HUDEP-2 (cell line): ENCODE measurements at regions not wholly inside any gene's neighbourhood (a gene's known extent, or its start where the extent isn't known, plus 50 kb on each side); places are given as distances from the start of the nearest gene placed in this dataset.
"Not testable (repeated sequence)": the region's sequence is repeated elsewhere in the genome, so short reads cannot be mapped to it uniquely, and the experiment has no call there.

ENCODE experiments used
- DNase-seq, 76 experiments: peaks; one replicate each; lab custom pipeline; 2025; ENCODE audit not compliant: unreplicated experiment in 76 of 76; lab: John Stamatoyannopoulos, UW

- no peak for DNase-seq
Measured at GRCh38 chr18:49697049-49697448, 116.3 kb downstream of the ACAA2 start.

DNA sequence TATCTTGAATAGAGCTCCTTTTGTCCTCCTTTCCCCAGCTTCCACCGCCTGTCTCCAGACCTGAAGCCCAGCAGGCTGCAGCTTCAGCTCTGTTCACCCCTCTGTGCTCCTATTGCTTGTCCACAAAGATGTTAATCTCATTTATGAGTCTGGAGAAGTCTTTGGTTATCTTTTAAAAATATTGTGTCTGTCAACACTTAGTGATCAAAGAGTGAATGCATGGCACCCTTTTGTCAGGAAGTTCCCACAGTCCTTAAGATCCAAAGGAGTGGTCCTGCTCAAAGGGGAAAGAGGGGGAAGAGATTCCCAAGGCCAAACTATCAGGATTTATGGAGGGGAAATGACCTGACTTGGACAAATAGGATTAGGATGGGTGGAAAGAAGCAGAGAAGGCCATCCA lies 118.9 kb downstream of the ACAA2 start:
- DNase-seq, result no peak

GRCh38 chr18:49693717-49694005 lies 119.7 kb downstream of the ACAA2 start:
- no peak for DNase-seq

- no peak for DNase-seq
Measured at GRCh38 chr18:49692906-49693716, 120.2 kb downstream of the ACAA2 start.

GRCh38 chr18:49691177-49691608 lies 122.1 kb downstream of the ACAA2 start:
- DNase-seq, result no peak

DNA sequence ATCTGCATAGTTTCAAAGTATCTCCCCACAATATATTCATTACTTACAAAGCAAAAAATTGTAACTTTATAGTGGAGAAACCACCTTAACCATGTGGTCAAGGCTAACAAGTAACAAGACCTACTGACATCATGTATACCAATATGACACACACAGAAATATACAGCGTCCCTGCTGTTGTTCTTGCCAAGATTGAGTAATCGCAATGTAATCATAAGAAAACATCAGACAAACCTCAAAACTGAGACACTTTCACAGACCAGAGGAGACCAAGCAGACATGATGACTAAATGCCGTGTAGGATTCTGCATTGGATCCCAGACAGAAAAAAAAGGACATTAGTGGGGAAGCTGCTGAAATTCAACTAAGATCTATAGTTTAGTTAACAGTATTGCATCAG lies 123.0 kb downstream of the ACAA2 start:
- no peak for DNase-seq

DNA sequence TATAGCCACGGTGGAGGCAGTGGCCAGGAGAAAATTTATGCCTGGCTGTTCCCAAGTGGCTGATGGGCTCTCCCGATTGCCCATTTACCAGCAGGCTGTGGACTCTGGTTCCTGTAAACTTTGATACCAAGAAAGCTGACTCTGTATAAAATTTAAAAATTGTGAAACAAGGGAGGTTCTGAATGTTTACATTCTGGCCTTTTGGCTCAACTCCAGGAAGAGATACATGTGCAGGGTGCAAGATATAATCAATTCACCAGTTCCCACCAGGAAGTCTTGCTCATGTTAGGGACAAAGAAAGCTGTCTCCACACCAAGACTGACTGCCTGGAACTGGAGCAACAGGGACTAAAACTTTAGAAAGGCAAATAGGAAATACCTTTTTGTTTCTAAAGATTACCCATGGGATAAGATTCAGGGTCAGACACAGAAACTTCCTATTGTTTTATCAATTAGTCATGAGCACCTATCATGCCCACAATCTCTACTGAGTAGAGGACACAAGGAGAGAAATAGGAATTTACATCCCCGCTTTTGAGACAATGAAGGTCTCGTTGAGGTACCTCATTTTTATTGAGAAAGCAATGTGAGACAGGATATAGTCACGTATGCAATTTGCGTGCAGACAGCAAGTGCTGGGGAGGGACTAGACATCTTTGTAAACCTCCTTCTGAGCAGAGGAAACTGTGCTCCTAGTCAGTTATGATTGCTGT lies 123.5 kb downstream of the LIPG start:
- DNase-seq, result no peak

DNA sequence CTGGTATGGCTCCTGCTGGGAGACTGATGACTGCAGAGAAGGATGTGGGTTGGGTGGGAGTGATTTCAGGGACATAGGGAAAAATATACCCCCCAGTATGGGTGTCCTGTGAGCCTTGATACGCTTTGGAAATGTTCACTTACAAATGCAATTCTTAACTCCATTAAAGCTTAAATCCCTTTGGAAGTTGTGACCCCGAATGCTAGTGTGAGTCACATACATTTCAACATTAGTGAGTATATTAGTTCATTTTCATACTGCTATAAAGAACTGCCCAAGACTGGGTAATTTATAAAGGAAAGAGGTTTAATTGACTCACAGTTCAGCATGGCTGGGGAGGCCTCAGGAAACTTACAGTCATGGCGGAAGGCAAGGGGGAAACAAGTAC lies 120.9 kb downstream of the LIPG start:
- not testable (repeated sequence) for DNase-seq

- DNase-seq, result no peak
Measured at GRCh38 chr18:49682173-49682802, 120.4 kb downstream of the LIPG start.

DNA sequence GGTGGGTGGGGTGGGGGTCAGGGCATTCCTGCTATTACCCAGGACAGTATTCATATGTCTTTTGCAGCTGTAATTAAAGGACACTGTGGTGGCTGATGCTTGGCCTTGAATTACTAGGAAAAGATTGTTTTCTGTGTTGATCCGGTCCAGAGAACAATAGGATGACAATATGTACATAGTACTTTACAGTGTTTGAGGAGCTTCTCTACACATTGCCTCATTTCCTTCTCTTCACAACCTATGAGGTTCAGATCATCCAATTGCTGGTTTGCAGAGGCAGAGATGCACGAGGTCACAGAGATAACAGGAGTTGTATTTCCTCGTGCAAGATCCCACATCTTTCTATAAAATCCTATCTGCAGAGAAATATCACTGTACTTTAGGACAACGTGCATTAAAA lies 119.5 kb downstream of the LIPG start:
- no peak for DNase-seq

DNA sequence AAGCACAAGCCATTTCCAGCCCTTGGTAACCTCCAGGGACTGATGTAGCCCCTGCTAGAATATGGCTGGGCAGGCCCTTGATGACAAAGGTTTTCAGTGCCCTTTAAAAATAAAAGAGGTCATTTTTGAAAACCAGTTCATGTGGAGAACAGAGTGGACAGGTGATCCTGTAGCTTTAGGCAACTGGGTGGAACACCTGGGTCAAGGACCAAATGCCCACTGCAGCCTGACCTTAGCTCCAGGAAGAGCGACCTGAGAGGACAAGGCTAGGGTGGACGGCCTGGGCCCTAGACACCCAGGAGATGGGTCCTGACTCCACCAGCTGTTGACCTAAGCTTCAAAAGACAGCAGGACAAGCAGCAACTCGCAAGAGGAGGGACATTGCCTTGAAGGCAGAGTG lies 116.6 kb downstream of the LIPG start:
- DNase-seq, result no peak

DNA sequence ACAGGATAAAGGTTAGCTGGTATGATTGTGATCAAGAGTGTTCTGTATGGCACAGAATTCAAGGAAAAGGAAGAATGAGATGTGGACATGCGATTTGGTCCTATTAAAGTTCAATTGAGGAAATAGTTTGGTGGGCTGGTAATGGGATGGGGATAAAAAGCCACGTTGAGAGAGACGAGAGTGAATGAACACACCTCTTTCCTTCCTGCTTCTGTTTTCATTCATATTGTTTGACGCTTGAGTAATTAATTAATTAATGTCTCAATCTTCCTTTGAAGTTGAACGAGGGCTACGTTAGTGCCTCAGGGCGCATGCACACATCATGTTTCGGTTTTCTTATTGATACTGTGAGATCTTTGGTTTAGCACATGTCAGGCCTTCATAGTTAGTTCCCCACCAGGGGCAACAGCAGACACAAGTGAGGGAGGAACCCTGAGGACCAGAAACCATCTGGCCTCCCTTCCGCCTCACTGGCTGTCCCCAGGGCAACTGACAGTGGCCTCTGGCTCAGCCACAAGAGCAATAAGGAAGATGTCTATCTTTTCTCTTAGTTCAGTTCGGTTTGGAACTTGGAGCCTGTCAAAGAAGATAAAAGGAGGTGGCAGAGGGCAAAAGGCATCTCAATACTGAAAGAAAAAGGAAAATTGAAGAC lies 116.0 kb downstream of the LIPG start:
- no peak for DNase-seq

DNA sequence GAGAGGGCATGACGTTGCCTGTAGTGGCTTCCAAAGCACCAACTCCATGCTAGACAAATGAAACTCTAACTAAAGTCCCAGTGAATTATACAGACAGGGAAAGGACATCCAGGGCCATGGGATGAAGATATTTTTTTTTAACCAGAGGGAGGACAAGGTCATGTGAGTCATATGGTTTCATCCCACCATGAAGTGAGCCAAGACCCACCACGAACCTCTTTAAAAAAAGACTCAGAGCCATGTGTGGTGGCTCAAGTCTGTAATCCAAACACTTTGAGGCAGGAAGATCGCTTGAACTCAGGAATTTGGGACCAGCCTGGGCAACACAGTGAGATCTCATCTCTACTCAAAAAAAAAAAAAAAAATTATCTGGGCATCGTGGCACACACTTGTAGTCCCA lies 115.2 kb downstream of the LIPG start:
- DNase-seq, result no peak

DNA sequence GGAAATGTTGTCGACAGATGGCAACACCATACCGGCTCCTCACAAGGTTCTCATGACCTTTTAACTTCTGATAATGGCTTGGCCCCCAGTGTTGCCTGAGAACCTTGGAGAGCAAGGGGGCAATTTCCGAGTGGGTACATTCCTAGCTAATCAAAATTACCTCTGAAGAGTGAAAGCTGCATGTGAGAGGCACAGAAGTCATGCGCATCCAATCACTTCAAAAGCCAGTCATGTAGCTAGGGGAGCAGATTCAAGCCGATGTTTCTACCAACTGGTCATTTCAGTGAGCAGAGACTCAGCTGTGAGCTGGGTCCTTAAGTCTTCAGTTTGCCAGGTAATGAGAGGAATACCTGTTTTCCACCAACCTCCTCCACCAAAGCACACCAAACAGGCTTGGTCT lies 111.4 kb downstream of the LIPG start:
- no peak for DNase-seq

DNA sequence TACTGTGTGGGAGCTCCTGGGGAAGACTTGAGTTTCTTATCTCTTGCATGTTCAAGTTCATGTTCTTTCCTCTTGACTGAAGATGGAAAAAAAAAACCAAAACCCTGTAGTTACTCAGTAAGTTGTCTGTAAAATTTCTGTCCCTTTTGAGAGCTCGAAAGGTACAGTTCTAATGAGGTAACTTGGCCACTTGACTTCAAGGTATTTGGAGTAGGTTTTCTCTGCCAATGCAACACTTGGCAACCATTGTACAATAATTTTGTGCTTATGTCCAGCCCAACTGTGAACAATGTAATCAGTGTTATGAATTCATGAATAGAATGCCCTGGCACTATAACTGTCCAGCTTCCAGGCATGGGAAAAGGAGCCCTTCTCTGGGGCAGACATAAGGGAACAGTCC lies 111.0 kb downstream of the LIPG start:
- DNase-seq, result no peak

DNA sequence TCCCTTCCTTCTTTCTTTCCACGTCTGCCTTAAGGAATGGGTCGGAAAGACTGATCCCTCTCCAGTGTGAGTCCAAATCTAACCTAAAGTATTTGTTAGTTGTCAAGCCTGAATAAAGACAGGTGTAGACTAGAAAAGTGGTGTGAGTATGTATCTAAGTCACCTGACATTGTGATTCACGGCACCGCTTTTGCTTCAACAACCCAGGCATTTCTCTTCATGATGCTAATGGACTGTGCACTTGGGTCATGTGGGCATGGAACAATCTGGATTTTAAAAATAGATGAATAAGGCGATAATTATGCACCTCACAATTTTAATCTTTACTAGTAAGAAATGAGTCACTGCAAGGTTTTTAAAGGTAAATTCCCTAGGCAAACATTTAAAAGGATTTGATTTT lies 107.5 kb downstream of the LIPG start:
- DNase-seq, result no peak

DNA sequence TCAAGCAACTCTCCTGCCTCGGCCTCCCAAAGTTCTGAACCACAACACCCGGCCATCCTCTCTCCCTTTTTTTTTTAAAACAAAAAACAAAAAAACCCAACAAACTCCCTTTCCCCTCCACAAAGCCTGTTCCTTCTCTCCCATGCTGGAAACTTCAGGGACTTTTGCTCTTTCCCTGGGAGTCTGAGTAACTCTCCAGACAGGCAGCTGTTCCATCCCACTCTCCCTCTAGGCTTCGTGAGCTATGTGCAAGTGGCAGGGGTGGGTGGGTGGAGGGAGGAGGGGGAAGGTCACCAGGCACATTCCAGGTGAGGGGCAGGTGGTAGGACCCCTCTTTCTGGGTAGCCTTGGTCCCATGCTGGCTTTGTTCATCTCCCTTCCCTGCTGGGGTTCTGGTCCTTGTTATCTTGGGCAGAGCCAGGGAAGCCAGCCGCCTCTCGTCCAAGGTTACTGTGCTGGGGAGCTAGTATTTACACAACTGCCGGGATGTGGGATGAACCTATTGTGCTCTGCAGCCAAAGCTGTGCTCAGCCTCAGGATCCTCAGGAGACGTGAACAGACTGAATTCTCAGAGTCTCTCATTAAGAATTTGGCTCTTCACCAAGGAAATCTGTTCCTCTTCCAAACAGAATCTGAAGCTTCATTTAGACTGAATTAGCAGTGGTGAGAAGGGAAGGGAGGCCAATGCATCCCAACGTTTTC lies 106.9 kb downstream of the LIPG start:
- DNase-seq, result no peak

GRCh38 chr18:49667462-49667861 lies 105.6 kb downstream of the LIPG start:
- no peak for DNase-seq

- no peak for DNase-seq
Measured at GRCh38 chr18:49666045-49666775, 104.4 kb downstream of the LIPG start.
